ENCODE measurements at regions not wholly inside any gene's neighbourhood (a gene's known extent, or its start where the extent isn't known, plus 50 kb on each side); places are given as distances from the start of the nearest gene placed in this dataset.

DNA sequence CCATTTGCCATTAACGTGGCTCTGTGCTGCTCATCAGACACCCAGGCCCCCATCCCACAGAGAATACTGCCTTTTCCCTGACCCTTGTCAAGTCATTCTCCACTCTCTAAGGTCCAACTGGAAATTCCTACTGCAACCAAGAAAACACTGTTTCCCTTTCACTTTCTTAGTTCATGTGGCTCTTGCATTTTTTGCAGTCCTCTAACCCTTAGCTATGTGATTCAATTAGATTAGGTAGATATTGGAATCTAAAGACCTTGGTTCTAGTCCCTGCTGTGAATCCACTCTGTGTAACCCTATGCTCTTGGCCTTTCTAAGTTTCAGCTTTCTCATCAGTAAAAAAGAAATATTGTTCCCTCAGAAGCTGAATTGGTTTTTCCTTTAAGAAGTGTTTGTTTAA, 649.4 kb downstream of the CCDC171 start:
- H3K27me3 ChIP-seq (ENCODE audit: control insufficient read depth in 2 of 2, insufficient read depth in 2 of 2, low read length in 2 of 2) = no peaks in the 10 kb centered on the region
- no peak overlapping the region for H3K27ac ChIP-seq (ENCODE audit: extremely low read depth, low read depth, low read length)
- no peak for FAIRE-seq
- ChIA-PET POLR2A (no interaction called here), CTCF (ENCODE audit: low intra/inter-chr PET ratio) (no interaction called here)
- no peaks in the 10 kb centered on the region for H4K20me1 ChIP-seq (replicated peaks; ENCODE audit: control insufficient read depth, insufficient read depth, low read length)
- intact Hi-C loops (cut with micrococcal nuclease) = no loop called here
- H3K9ac ChIP-seq (ENCODE audit: insufficient read depth in 1 of 2, low read depth in 2 of 2, low read length in 2 of 2) = no peak overlapping the region
- H3K79me2 ChIP-seq (ENCODE audit: control insufficient read depth, insufficient read depth, low read length) = no peaks in the 10 kb centered on the region
- in situ Hi-C loops (cut with MboI) = no loop called here
- no peak for TF ChIP-seq BRD9 (IDR thresholded peaks at IDR 0.05; ENCODE audit: low read depth, partially characterized antibody)
- TF ChIP-seq, protein P1, sequence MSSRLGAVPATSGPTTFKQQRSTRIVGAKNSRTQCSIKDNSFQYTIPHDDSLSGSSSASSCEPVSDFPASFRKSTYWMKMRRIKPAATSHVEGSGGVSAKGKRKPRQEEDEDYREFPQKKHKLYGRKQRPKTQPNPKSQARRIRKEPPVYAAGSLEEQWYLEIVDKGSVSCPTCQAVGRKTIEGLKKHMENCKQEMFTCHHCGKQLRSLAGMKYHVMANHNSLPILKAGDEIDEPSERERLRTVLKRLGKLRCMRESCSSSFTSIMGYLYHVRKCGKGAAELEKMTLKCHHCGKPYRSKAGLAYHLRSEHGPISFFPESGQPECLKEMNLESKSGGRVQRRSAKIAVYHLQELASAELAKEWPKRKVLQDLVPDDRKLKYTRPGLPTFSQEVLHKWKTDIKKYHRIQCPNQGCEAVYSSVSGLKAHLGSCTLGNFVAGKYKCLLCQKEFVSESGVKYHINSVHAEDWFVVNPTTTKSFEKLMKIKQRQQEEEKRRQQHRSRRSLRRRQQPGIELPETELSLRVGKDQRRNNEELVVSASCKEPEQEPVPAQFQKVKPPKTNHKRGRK (tag; IDR thresholded peaks at IDR 0.05) = no peak
- no peak for TF ChIP-seq GTF2A2 (tag; IDR thresholded peaks at IDR 0.05)
- TF ChIP-seq ZNF696 (CRISPR knock-in tag; conservative IDR thresholded peaks at IDR 0.05) = no peak
- TF ChIP-seq STAT5B (CRISPR knock-in tag; IDR thresholded peaks at IDR 0.05) = no peak
- no peak for TF ChIP-seq HDAC2 (IDR thresholded peaks at IDR 0.05)
- TF ChIP-seq KLF13 (tag; IDR thresholded peaks at IDR 0.05; ENCODE audit: borderline replicate concordance, low read depth) = no peak
- no peak for TF ChIP-seq NR2C1 (IDR thresholded peaks at IDR 0.05)
- TF ChIP-seq NR2C1 (tag; IDR thresholded peaks at IDR 0.05) = no peak
- no peak for TF ChIP-seq ZNF77 (CRISPR knock-in tag; IDR thresholded peaks at IDR 0.05)
- TF ChIP-seq CREBBP (IDR thresholded peaks at IDR 0.05; ENCODE audit: low read depth, low read length) = no peak
- TF ChIP-seq NUFIP1 (IDR thresholded peaks at IDR 0.05; ENCODE audit: partially characterized antibody) = no peak
- TF ChIP-seq, protein P2, sequence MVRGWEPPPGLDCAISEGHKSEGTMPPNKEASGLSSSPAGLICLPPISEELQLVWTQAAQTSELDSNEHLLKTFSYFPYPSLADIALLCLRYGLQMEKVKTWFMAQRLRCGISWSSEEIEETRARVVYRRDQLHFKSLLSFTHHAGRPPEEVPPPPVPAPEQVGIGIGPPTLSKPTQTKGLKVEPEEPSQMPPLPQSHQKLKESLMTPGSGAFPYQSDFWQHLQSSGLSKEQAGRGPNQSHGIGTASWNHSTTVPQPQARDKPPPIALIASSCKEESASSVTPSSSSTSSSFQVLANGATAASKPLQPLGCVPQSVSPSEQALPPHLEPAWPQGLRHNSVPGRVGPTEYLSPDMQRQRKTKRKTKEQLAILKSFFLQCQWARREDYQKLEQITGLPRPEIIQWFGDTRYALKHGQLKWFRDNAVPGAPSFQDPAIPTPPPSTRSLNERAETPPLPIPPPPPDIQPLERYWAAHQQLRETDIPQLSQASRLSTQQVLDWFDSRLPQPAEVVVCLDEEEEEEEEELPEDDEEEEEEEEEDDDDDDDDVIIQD (CRISPR knock-in tag; IDR thresholded peaks at IDR 0.05) = no peak
- TF ChIP-seq PHF20 (IDR thresholded peaks at IDR 0.05; ENCODE audit: partially characterized antibody) = no peak
- no peak for TF ChIP-seq PTTG1 (tag; IDR thresholded peaks at IDR 0.05; ENCODE audit: low read depth)
- no peak for TF ChIP-seq GATAD2A (IDR thresholded peaks at IDR 0.05)
- no peak for TF ChIP-seq DIDO1 (tag; IDR thresholded peaks at IDR 0.05; ENCODE audit: low read depth)
- TF ChIP-seq STAT5A (IDR thresholded peaks at IDR 0.05; ENCODE audit: borderline replicate concordance, low read length) = no peak
- no peak for TF ChIP-seq ZNF146 (CRISPR knock-in tag; IDR thresholded peaks at IDR 0.05; ENCODE audit: unreplicated experiment)
- no peak for TF ChIP-seq U2AF2 (optimal IDR thresholded peaks at IDR 0.05; ENCODE audit: low read depth, low read length)
- no peaks in the 10 kb centered on the region for H3K9me3 ChIP-seq (replicated peaks; ENCODE audit: control insufficient read depth, insufficient read depth, low read depth, low read length)
- no peak overlapping the region for H3K4me3 ChIP-seq
- H3K36me3 ChIP-seq (ENCODE audit: control insufficient read depth, insufficient read depth, low read length) = no peaks in the 10 kb centered on the region
- BruUV-seq (replicated peaks) = no TSS peak
- ATAC-seq = no peak
- H2AFZ ChIP-seq (ENCODE audit: low read depth, low read length) = no peak overlapping the region
- DNase-seq (ENCODE audit: extremely low read depth in 1 of 4, low spot score in 3 of 4) = no peak
- no peaks in the 10 kb centered on the region for H3K4me1 ChIP-seq (replicated peaks in 1 of 2; ENCODE audit: control insufficient read depth in 2 of 2, insufficient read depth in 2 of 2, low read length in 2 of 2)
- no peak overlapping the region for H3K4me2 ChIP-seq (ENCODE audit: insufficient read depth, low read length)
- no peaks in the 10 kb centered on the region for H3K9me1 ChIP-seq (ENCODE audit: control insufficient read depth, insufficient read depth, low read length)
- 0% methylated on average over 1 of the region's 1 CpG for whole genome bisulfite sequencing (ENCODE audit: insufficient coverage, low coverage, missing lambda C conversion rate)

All from K562 (cell line).